C4-2B (cell line): ENCODE measurements at regions not wholly inside any gene's neighbourhood (a gene's known extent, or its start where the extent isn't known, plus 50 kb on each side); places are given as distances from the start of the nearest gene placed in this dataset.

ENCODE experiments used
- H3K27ac ChIP-seq: fragments of 450-650 bp; 2 replicates; pipeline ENCODE4 v1.5.1; 2017
- ZFX ChIP-seq: fragments of 450-650 bp; IDR thresholded peaks from 2 replicates; pipeline ENCODE4 v1.6.1; 2017
- TF ChIP-seq, protein P1 (sequence below): fragments of 450-650 bp; conservative IDR thresholded peaks from 2 replicates; pipeline ENCODE4 v1.5.1; 2017; ENCODE audit warnings: mild to moderate bottlenecking

DNA sequence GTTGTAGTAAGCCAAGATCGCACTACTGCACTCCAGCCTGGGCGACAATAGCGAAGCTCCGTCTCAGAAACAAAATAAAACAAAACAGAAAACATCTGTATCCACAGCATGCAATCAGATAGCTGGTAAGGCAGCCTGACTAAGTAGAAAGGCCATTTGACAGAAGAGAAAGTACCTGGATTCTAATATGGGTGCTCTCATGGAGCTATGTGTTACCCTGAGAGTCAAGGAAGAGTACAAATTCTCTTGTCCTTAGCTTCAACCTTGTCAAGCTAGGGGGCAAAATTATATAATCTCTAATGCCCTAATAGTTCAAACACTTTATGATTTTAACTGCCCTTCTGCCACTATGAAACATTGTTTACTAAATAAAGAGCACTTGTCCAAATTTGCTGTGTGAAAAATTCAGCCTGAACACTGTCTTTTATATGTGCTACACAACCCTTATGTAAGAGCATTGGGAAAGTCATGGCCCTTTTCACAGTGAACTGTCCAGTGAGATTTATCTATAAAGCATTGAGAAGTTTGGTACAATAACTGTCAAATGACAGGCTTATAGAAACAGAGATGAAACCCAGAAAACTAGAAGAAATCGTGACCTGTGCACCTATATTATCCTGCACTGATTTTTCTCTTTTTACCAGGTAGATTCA, 51.2 kb upstream of the PRKG1 start:
- TF ChIP-seq, protein P1, sequence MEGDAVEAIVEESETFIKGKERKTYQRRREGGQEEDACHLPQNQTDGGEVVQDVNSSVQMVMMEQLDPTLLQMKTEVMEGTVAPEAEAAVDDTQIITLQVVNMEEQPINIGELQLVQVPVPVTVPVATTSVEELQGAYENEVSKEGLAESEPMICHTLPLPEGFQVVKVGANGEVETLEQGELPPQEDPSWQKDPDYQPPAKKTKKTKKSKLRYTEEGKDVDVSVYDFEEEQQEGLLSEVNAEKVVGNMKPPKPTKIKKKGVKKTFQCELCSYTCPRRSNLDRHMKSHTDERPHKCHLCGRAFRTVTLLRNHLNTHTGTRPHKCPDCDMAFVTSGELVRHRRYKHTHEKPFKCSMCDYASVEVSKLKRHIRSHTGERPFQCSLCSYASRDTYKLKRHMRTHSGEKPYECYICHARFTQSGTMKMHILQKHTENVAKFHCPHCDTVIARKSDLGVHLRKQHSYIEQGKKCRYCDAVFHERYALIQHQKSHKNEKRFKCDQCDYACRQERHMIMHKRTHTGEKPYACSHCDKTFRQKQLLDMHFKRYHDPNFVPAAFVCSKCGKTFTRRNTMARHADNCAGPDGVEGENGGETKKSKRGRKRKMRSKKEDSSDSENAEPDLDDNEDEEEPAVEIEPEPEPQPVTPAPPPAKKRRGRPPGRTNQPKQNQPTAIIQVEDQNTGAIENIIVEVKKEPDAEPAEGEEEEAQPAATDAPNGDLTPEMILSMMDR, result no peak
- TF ChIP-seq ZFX, result no peak
- H3K27ac ChIP-seq, result no peak overlapping the region

DNA sequence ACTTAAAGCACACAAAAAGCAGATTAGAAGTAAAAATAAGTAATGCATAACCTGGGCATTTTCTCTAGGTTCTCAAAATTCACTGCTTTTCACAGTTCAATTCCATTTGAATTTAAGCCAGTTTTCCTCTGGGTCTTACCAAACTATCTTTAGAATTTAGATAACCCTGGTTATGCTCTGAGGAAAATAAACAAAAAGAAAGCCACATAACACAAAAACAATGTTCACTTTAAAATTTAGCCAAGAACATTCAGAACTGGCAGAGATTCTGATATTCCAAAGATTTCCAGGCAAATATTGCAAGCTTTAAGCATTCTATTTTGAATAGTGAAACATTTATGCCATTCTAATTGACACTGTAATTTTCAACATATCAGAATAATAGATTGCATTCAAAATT, 50.7 kb upstream of the PRKG1 start:
- no peak overlapping the region for H3K27ac ChIP-seq
- TF ChIP-seq ZFX, result no peak
- TF ChIP-seq, protein P1, result no peak
